ENCODE measurements at regions not wholly inside any gene's neighbourhood (a gene's known extent, or its start where the extent isn't known, plus 50 kb on each side); places are given as distances from the start of the nearest gene placed in this dataset.
"Not testable (repeated sequence)": the region's sequence is repeated elsewhere in the genome, so short reads cannot be mapped to it uniquely, and the experiment has no call there.

DNA sequence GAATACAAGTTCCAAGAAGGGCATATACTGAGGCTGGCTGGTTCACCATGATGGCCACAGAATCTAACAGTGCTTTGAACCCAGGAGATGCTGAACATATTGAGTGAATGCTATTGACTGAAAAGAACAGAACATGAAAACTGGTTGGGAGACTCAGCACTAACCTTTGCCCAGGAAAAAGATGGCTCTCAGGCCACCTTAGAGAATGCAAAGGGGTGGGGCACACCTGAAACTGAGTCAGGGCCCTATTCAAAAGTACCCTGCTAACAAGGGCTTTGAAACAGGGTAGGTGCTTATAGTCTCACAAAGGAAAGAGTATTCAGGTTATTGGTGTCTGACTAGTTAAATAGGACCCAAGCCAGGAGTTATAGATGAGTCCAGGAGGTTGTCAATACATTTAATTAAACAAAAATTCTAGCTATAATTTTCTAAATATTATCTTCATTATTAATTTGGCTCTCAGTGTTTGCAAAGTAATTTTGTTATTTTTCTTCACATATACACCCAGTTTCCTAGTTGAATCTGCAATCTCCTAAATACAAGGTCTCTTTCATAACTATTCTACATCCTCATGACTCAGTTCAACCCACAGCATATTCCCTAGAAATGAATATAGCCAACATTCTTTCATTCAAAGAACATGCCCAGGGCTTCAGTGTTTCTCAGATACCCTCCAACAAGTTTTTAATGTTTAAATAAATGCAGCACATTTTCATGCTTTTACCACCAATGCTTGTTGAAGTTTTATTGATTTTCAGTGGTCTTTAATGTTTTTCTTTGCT, 144.2 kb upstream of the RAPGEF2 start:
- Histone ChIP-seq H3K4me1 (ENCODE audit: control insufficient read depth, low read depth, low read length) (no peaks in the 10 kb centered on the region), H2BK120ac (ENCODE audit: low read depth, low read length) (no peak overlapping the region), H2BK15ac (replicated peaks; ENCODE audit: low read depth) (no peak overlapping the region), H3K27me3 (ENCODE audit: insufficient read depth, low read length, poor library complexity) (no peaks in the 10 kb centered on the region), H4K8ac (ENCODE audit: low read depth, low read length) (no peak overlapping the region), H3K4me2 (ENCODE audit: low read length) (no peak overlapping the region), H3K4me3 (ENCODE audit: low read length) (no peak overlapping the region), H3K56ac (ENCODE audit: low read length) (no peak overlapping the region), H4K5ac (ENCODE audit: low read length) (no peak overlapping the region), H3K23ac (ENCODE audit: low read length) (no peak overlapping the region), H3K36me3 (ENCODE audit: control insufficient read depth, insufficient read depth, low read length) (no peaks in the 10 kb centered on the region), H3K4ac (ENCODE audit: low read depth, low read length) (no peak overlapping the region), H3K27ac (ENCODE audit: low read depth, low read length) (no peak overlapping the region), H3K79me1 (ENCODE audit: low read length) (no peaks in the 10 kb centered on the region), H3K18ac (ENCODE audit: low read length) (no peak overlapping the region), H3K9ac (ENCODE audit: low read length) (no peak overlapping the region), H2BK5ac (ENCODE audit: low read length) (no peak overlapping the region), H2AK5ac (ENCODE audit: low read length) (no peak overlapping the region), H3K79me2 (ENCODE audit: control insufficient read depth, insufficient read depth, low read length) (no peaks in the 10 kb centered on the region)
- no peak for DNase-seq

DNA sequence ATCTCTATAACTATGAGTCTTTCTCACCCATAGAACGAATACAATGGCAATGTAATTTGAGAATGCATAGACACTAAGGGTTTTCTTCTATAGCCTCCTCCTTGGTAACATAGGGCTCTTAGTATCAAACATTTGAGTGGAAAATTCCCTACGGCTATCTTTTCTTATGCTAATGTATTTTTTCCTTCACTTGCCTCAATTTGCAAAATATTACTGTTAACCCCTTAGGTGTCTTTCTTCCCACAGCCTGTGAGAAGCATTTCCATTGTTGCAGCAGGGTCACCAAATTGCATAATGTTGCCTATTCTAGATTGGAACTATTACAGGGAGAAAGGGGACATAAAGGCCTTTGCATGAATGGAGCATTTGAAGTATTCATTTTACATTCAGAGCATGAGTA, 140.5 kb upstream of the RAPGEF2 start:
- Histone ChIP-seq H3K23ac (ENCODE audit: low read length) (no peak overlapping the region), H3K4ac (ENCODE audit: low read depth, low read length) (no peak overlapping the region), H2BK15ac (replicated peaks; ENCODE audit: low read depth) (no peak overlapping the region), H2BK5ac (ENCODE audit: low read length) (no peak overlapping the region), H3K9ac (ENCODE audit: low read length) (no peak overlapping the region), H4K8ac (ENCODE audit: low read depth, low read length) (no peak overlapping the region), H2AK5ac (ENCODE audit: low read length) (no peak overlapping the region), H2BK120ac (ENCODE audit: low read depth, low read length) (no peak overlapping the region), H3K4me1 (ENCODE audit: control insufficient read depth, low read depth, low read length) (peaks cover 4% of the 10 kb centered on the region), H3K27ac (ENCODE audit: low read depth, low read length) (no peak overlapping the region), H3K4me2 (ENCODE audit: low read length) (no peak overlapping the region), H3K36me3 (ENCODE audit: control insufficient read depth, insufficient read depth, low read length) (no peaks in the 10 kb centered on the region), H4K5ac (ENCODE audit: low read length) (no peak overlapping the region), H3K79me1 (ENCODE audit: low read length) (no peaks in the 10 kb centered on the region), H3K18ac (ENCODE audit: low read length) (no peak overlapping the region), H3K79me2 (ENCODE audit: control insufficient read depth, insufficient read depth, low read length) (no peaks in the 10 kb centered on the region), H3K27me3 (ENCODE audit: insufficient read depth, low read length, poor library complexity) (no peaks in the 10 kb centered on the region), H3K56ac (ENCODE audit: low read length) (no peak overlapping the region), H3K4me3 (ENCODE audit: low read length) (no peak overlapping the region)
- peak; percentile 16 for DNase-seq
- no CpG with 5 or more reads among the region's 2 CpGs for WGBS (ENCODE audit: extremely low coverage, insufficient coverage, low lambda C conversion rate)

DNA sequence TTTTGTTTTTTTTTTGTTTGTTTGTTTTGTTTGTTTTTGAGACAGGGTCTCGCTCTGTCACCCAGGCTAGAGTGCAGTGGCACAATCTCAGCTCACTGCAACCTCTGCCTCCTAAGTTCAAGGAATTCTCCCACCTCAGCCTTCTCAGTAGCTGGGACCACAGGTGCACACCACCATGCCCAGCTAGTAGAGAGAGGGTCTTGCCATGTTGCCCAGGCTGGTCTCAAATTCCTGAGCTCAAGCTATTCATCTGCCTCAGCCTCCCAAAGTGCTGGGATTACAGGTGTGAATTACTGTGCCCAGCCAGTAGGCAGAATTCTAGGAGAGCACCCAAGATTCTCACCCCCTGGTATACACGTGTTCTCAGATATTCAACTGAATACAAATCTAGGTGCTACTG, 139.6 kb upstream of the RAPGEF2 start:
- no CpG with 5 or more reads among the region's 2 CpGs for whole genome bisulfite sequencing (ENCODE audit: extremely low coverage, insufficient coverage, low lambda C conversion rate)
- not testable (repeated sequence) for H3K18ac ChIP-seq (ENCODE audit: low read length); H3K27ac ChIP-seq (ENCODE audit: low read depth, low read length)

DNA sequence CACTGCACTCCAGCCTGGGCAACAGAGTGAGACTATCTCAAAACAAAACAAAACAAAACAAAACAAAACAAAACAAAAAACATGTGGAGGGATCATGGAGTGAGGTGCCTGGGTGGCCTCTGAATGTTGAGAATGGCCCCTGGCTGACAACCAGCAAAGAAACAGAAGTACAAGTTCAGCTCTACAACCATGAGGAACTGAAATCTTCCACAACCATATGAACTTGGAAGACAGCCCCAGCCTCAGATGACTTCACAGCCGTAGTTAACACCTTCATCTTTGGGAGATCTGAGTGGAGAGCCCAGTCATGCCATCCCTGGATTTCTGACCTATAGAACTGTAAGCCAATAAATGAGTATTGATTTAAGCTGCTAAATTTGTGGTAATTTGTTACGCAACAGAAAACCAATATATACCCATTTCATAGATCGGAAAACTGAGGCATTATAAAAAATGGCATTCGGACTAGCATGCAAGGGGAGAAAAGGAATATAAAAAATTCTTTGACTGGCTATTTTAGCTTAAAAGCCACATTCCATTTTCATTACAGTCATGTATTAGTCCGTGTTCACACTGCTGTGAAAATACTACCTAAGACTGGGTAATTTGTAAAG, 138.7 kb upstream of the RAPGEF2 start:
- H4K8ac ChIP-seq (ENCODE audit: low read depth, low read length): no peak overlapping the region
- no peak overlapping the region for H3K4ac ChIP-seq (ENCODE audit: low read depth, low read length)

More for the DNA sequence above, 139.6 kb upstream of the RAPGEF2 start:
- not testable (repeated sequence) for H2BK15ac ChIP-seq (replicated peaks; ENCODE audit: low read depth); H3K27me3 ChIP-seq (ENCODE audit: insufficient read depth, low read length, poor library complexity); H4K8ac ChIP-seq (ENCODE audit: low read depth, low read length); H3K79me2 ChIP-seq (ENCODE audit: control insufficient read depth, insufficient read depth, low read length); H3K4me3 ChIP-seq (ENCODE audit: low read length); H3K4me1 ChIP-seq (ENCODE audit: control insufficient read depth, low read depth, low read length); H2BK5ac ChIP-seq (ENCODE audit: low read length); H3K79me1 ChIP-seq (ENCODE audit: low read length); H3K9ac ChIP-seq (ENCODE audit: low read length); DNase-seq; H3K36me3 ChIP-seq (ENCODE audit: control insufficient read depth, insufficient read depth, low read length); H3K23ac ChIP-seq (ENCODE audit: low read length); H2AK5ac ChIP-seq (ENCODE audit: low read length); H3K56ac ChIP-seq (ENCODE audit: low read length); H2BK120ac ChIP-seq (ENCODE audit: low read depth, low read length); H3K4ac ChIP-seq (ENCODE audit: low read depth, low read length); H3K4me2 ChIP-seq (ENCODE audit: low read length); H4K5ac ChIP-seq (ENCODE audit: low read length)

DNA sequence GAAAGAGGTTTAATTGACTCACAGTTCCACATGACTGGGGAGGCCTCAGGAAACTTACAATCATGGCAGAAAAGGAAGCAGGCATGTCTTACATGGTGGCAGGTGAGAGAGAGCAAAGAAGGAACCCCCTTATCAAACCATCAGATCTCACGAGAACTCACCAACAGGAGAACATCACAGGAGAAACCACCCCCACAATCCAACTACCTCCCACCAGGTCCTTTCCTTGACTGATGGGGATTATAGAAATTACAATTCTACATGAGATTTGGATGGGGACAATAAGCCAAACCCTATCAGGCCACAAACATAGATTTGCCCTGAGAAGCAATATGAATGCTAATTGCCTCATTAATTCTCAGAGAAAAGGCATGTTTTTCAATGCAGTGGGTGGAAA, 138.2 kb upstream of the RAPGEF2 start:
- H2BK15ac ChIP-seq (replicated peaks; ENCODE audit: low read depth): no peak overlapping the region

More for the DNA sequence above, 138.7 kb upstream of the RAPGEF2 start:
- Histone ChIP-seq H3K27ac (ENCODE audit: low read depth, low read length) (no peak overlapping the region), H3K9ac (ENCODE audit: low read length) (no peak overlapping the region), H3K79me1 (ENCODE audit: low read length) (no peaks in the 10 kb centered on the region), H2AK5ac (ENCODE audit: low read length) (no peak overlapping the region), H2BK15ac (replicated peaks; ENCODE audit: low read depth) (no peak overlapping the region), H3K27me3 (ENCODE audit: insufficient read depth, low read length, poor library complexity) (no peaks in the 10 kb centered on the region), H3K36me3 (ENCODE audit: control insufficient read depth, insufficient read depth, low read length) (no peaks in the 10 kb centered on the region), H3K56ac (ENCODE audit: low read length) (no peak overlapping the region), H2BK5ac (ENCODE audit: low read length) (no peak overlapping the region), H4K5ac (ENCODE audit: low read length) (no peak overlapping the region), H3K18ac (ENCODE audit: low read length) (no peak overlapping the region), H3K4me1 (ENCODE audit: control insufficient read depth, low read depth, low read length) (peaks cover 4% of the 10 kb centered on the region), H2BK120ac (ENCODE audit: low read depth, low read length) (no peak overlapping the region), H3K4me2 (ENCODE audit: low read length) (no peak overlapping the region), H3K4me3 (ENCODE audit: low read length) (no peak overlapping the region), H3K23ac (ENCODE audit: low read length) (no peak overlapping the region), H3K79me2 (ENCODE audit: control insufficient read depth, insufficient read depth, low read length) (no peaks in the 10 kb centered on the region)
- DNase-seq: no peak
- no CpG with 5 or more reads among the region's 5 CpGs for WGBS (ENCODE audit: extremely low coverage, insufficient coverage, low lambda C conversion rate)

DNA sequence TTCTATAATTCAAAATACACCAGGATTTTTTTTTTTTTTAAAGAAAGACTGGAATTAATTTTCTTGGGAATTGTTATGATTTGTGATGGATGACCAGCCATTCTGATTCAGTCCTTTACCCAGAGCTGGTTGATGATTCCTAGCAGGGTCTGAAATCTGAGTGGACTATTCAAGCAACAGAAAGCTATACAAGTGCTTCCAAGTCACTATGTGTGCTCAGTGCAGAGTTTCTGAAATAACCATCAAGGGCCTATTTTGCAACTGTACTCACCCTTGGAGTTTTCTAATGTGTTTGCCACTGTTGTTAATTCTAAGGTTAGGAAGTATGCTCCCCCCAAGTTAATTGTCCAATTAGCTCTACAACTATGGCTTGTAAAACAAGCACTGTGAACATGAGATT, 137.7 kb upstream of the RAPGEF2 start:
- Histone ChIP-seq H3K79me2 (ENCODE audit: control insufficient read depth, insufficient read depth, low read length) (no peaks in the 10 kb centered on the region), H2BK5ac (ENCODE audit: low read length) (no peak overlapping the region), H2BK120ac (ENCODE audit: low read depth, low read length) (no peak overlapping the region), H2AK5ac (ENCODE audit: low read length) (no peak overlapping the region), H3K9ac (ENCODE audit: low read length) (no peak overlapping the region), H3K27me3 (ENCODE audit: insufficient read depth, low read length, poor library complexity) (no peaks in the 10 kb centered on the region), H2BK15ac (replicated peaks; ENCODE audit: low read depth) (peak overlapping the region; percentile 57), H4K5ac (ENCODE audit: low read length) (no peak overlapping the region), H3K27ac (ENCODE audit: low read depth, low read length) (no peak overlapping the region), H3K4me2 (ENCODE audit: low read length) (no peak overlapping the region), H3K4me1 (ENCODE audit: control insufficient read depth, low read depth, low read length) (peaks cover 4% of the 10 kb centered on the region), H4K8ac (ENCODE audit: low read depth, low read length) (no peak overlapping the region), H3K23ac (ENCODE audit: low read length) (no peak overlapping the region), H3K56ac (ENCODE audit: low read length) (no peak overlapping the region), H3K79me1 (ENCODE audit: low read length) (no peaks in the 10 kb centered on the region), H3K36me3 (ENCODE audit: control insufficient read depth, insufficient read depth, low read length) (no peaks in the 10 kb centered on the region), H3K4me3 (ENCODE audit: low read length) (no peak overlapping the region), H3K18ac (ENCODE audit: low read length) (no peak overlapping the region), H3K4ac (ENCODE audit: low read depth, low read length) (no peak overlapping the region)
- DNase-seq: no peak

More for the DNA sequence above, 138.2 kb upstream of the RAPGEF2 start:
- no peak overlapping the region for H3K4me3 ChIP-seq (ENCODE audit: low read length)
- H3K79me2 ChIP-seq (ENCODE audit: control insufficient read depth, insufficient read depth, low read length): no peaks in the 10 kb centered on the region
- H2BK120ac ChIP-seq (ENCODE audit: low read depth, low read length): no peak overlapping the region
- H3K27ac ChIP-seq (ENCODE audit: low read depth, low read length): no peak overlapping the region
- H3K56ac ChIP-seq (ENCODE audit: low read length): no peak overlapping the region
- no peak overlapping the region for H3K18ac ChIP-seq (ENCODE audit: low read length)
- no peak overlapping the region for H3K9ac ChIP-seq (ENCODE audit: low read length)
- peak overlapping the region; percentile 28 for H4K8ac ChIP-seq (ENCODE audit: low read depth, low read length)
- peaks cover 4% of the 10 kb centered on the region for H3K4me1 ChIP-seq (ENCODE audit: control insufficient read depth, low read depth, low read length)
- H4K5ac ChIP-seq (ENCODE audit: low read length): no peak overlapping the region
- no peaks in the 10 kb centered on the region for H3K27me3 ChIP-seq (ENCODE audit: insufficient read depth, low read length, poor library complexity)
- H3K4ac ChIP-seq (ENCODE audit: low read depth, low read length): no peak overlapping the region
- no peak overlapping the region for H3K23ac ChIP-seq (ENCODE audit: low read length)
- DNase-seq: peak; percentile 18
- H3K36me3 ChIP-seq (ENCODE audit: control insufficient read depth, insufficient read depth, low read length): no peaks in the 10 kb centered on the region
- H3K79me1 ChIP-seq (ENCODE audit: low read length): no peaks in the 10 kb centered on the region
- H2AK5ac ChIP-seq (ENCODE audit: low read length): no peak overlapping the region
- H3K4me2 ChIP-seq (ENCODE audit: low read length): no peak overlapping the region
- no CpG with 5 or more reads among the region's 1 CpG for WGBS (ENCODE audit: extremely low coverage, insufficient coverage, low lambda C conversion rate)
- no peak overlapping the region for H2BK5ac ChIP-seq (ENCODE audit: low read length)
